Tibial artery (tissue), 4 donors: ENCODE measurements at regions not wholly inside any gene's neighbourhood (a gene's known extent, or its start where the extent isn't known, plus 50 kb on each side); places are given as distances from the start of the nearest gene placed in this dataset.

Experiments
- DNase-seq, 2 donors: peaks; one replicate each; pipeline ENCODE4 v3.0.0-alpha.2; 2019
- H3K27ac ChIP-seq, 2 donors: fragments of 200-600 bp; sonication (generic) in 1 of 2; 1 replicate in 1 of 2; 2 replicates in 1 of 2; pipeline ENCODE4 v1.5.1; 2018 to 2019; ENCODE audit warnings: mild to moderate bottlenecking in 1 of 2
- H3K27me3 ChIP-seq, 2 donors: fragments of 200-600 bp; sonication (generic) in 1 of 2; one replicate each; pipeline versions ENCODE4 v1.5.1 to v1.6.0; 2016 to 2019
- H3K36me3 ChIP-seq, 3 donors: fragments of 200-600 bp; sonication (generic) in 2 of 3; one replicate each; pipeline ENCODE4 v1.5.1; 2016 to 2019; ENCODE audit warnings: mild to moderate bottlenecking in 2 of 3
- H3K4me1 ChIP-seq, 4 donors: fragments of 200-600 bp; sonication (generic) in 2 of 4; 1 replicate in 3 of 4; 2 replicates in 1 of 4; pipeline ENCODE4 v1.5.1; 2016 to 2019
- H3K4me3 ChIP-seq, 2 donors: fragments of 200-600 bp; sonication (generic) in 1 of 2; 1 replicate in 1 of 2; 2 replicates in 1 of 2; pipeline ENCODE4 v1.5.1; 2018 to 2019; ENCODE audit warnings: mild to moderate bottlenecking in 2 of 2
- H3K9me3 ChIP-seq, 3 donors: fragments of 200-600 bp; sonication (generic) in 1 of 3; one replicate each; pipeline ENCODE4 v1.5.1; 2016 to 2019
- intact Hi-C: fragments of 100-400 bp; cut with DNase I; formaldehyde crosslinking; loops from one replicate; pipeline ENCODE4 v1.15.0; 2023; ENCODE audit warnings: low total_unique reads
- TF ChIP-seq, protein P1 (sequence below), 2 experiments: fragments of 200-600 bp in 1 of 2; fragments of 450-650 bp in 1 of 2; IDR thresholded peaks; one replicate each; pipeline ENCODE4 v1.5.1; 2017 to 2019; ENCODE audit warnings: antibody characterized with exemption in 2 of 2, mild to moderate bottlenecking in 1 of 2, moderate library complexity in 1 of 2

- Histone ChIP-seq H3K4me1 (no peaks in the 10 kb centered on the region), H3K4me3 (no peak overlapping the region), H3K27ac (no peak overlapping the region), H3K27me3 (peaks cover 0 to 15% of the 10 kb centered on the region in 2 donors), H3K36me3 (no peaks in the 10 kb centered on the region), H3K9me3 (no peaks in the 10 kb centered on the region)
- TF ChIP-seq, protein P1, sequence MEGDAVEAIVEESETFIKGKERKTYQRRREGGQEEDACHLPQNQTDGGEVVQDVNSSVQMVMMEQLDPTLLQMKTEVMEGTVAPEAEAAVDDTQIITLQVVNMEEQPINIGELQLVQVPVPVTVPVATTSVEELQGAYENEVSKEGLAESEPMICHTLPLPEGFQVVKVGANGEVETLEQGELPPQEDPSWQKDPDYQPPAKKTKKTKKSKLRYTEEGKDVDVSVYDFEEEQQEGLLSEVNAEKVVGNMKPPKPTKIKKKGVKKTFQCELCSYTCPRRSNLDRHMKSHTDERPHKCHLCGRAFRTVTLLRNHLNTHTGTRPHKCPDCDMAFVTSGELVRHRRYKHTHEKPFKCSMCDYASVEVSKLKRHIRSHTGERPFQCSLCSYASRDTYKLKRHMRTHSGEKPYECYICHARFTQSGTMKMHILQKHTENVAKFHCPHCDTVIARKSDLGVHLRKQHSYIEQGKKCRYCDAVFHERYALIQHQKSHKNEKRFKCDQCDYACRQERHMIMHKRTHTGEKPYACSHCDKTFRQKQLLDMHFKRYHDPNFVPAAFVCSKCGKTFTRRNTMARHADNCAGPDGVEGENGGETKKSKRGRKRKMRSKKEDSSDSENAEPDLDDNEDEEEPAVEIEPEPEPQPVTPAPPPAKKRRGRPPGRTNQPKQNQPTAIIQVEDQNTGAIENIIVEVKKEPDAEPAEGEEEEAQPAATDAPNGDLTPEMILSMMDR (IDR thresholded peaks at IDR 0.05): no peak
- no peak for DNase-seq
- intact Hi-C loops: no loop called here
These were observed 150.3 kb upstream of the SNX19 start for GRCh38 chr11:131066551-131066950.

DNA sequence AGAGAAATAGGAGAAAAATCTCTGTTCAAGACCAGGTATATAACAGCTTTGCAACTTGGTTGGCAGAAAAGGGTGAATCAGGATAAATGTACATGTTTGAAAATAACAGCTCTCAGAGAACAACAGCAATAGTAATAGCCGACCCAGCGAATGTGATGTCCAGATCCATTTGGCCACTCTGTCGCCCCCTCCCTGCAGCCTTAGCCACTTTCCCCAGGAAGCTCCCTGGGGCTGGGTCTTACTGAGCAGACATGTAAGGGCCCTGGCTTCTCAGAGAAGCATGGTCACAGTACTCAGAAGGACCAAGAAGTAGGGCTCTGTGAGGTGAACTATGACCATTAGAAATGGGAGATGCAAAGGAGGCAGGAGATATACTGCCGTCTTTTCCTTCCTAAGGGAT, 154.1 kb upstream of the SNX19 start:
- no peak for DNase-seq
- Histone ChIP-seq H3K27me3 (peaks cover 0 to 11% of the 10 kb centered on the region in 2 donors), H3K9me3 (no peaks in the 10 kb centered on the region), H3K4me1 (no peaks in the 10 kb centered on the region), H3K36me3 (no peaks in the 10 kb centered on the region), H3K4me3 (no peak overlapping the region), H3K27ac (no peak overlapping the region)
- intact Hi-C loops: no loop called here
- TF ChIP-seq, protein P1 (IDR thresholded peaks at IDR 0.05): no peak

GRCh38 chr11:131073167-131073566, 156.9 kb upstream of the SNX19 start:
- TF ChIP-seq, protein P1 (IDR thresholded peaks at IDR 0.05): no peak
- H3K27ac ChIP-seq: no peak overlapping the region
- DNase-seq: no peak
- H3K4me3 ChIP-seq: no peak overlapping the region
- H3K4me1 ChIP-seq: no peaks in the 10 kb centered on the region
- no peaks in the 10 kb centered on the region for H3K36me3 ChIP-seq
- no peaks in the 10 kb centered on the region for H3K9me3 ChIP-seq
- intact Hi-C loops: no loop called here
- no peaks in the 10 kb centered on the region for H3K27me3 ChIP-seq

GRCh38 chr11:131074573-131074972, 158.3 kb upstream of the SNX19 start:
- no peak overlapping the region for H3K27ac ChIP-seq
- H3K4me3 ChIP-seq: no peak overlapping the region
- TF ChIP-seq, protein P1 (IDR thresholded peaks at IDR 0.05): no peak
- no peak for DNase-seq
- H3K36me3 ChIP-seq: no peaks in the 10 kb centered on the region
- no peaks in the 10 kb centered on the region for H3K9me3 ChIP-seq
- no peaks in the 10 kb centered on the region for H3K4me1 ChIP-seq
- intact Hi-C loops: no loop called here
- no peaks in the 10 kb centered on the region for H3K27me3 ChIP-seq

- Histone ChIP-seq H3K4me3 (no peak overlapping the region), H3K9me3 (no peaks in the 10 kb centered on the region), H3K27ac (no peak overlapping the region), H3K36me3 (no peaks in the 10 kb centered on the region), H3K4me1 (no peaks in the 10 kb centered on the region), H3K27me3 (no peaks in the 10 kb centered on the region)
- DNase-seq: no peak
- intact Hi-C loops: no loop called here
- TF ChIP-seq, protein P1 (IDR thresholded peaks at IDR 0.05): no peak
These were observed 161.1 kb upstream of the SNX19 start for GRCh38 chr11:131077340-131077739.

DNA sequence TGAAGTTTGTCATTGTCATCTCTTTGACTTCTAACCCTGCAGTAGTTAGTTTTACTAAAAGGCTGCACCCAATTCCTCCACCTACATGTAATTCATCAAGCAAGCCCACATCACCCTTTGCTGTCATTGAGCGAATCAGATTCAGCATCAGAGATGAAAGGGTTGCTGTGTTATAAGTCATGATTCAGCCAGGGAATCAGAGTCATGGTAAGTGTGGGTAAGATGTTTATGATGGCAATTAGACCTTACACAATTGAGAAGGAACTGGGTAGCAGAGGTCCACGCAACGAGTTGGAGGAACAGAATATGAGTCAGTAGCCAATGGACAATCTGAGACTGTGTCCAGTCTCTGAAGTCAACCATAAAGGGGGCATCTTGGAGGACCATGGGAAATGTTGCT, 162.8 kb upstream of the SNX19 start:
- intact Hi-C loops: no loop called here
- H3K4me1 ChIP-seq: no peaks in the 10 kb centered on the region
- no peaks in the 10 kb centered on the region for H3K27me3 ChIP-seq
- H3K36me3 ChIP-seq: no peaks in the 10 kb centered on the region
- H3K27ac ChIP-seq: no peak overlapping the region
- no peak for DNase-seq
- TF ChIP-seq, protein P1 (IDR thresholded peaks at IDR 0.05): no peak
- H3K4me3 ChIP-seq: no peak overlapping the region
- no peaks in the 10 kb centered on the region for H3K9me3 ChIP-seq
